Mucosa of gallbladder (tissue), 1 donor: ENCODE measurements at regions not wholly inside any gene's neighbourhood (a gene's known extent, or its start where the extent isn't known, plus 50 kb on each side); places are given as distances from the start of the nearest gene placed in this dataset.
"Not testable (repeated sequence)": the region's sequence is repeated elsewhere in the genome, so short reads cannot be mapped to it uniquely, and the experiment has no call there.

Experiments used
- DNase-seq: peaks from one replicate; pipeline ENCODE4 v3.0.0-alpha.2; 2020; ENCODE audit warnings: low spot score
- donor health status: DM: no; HTN: no; CAD: no.

DNA sequence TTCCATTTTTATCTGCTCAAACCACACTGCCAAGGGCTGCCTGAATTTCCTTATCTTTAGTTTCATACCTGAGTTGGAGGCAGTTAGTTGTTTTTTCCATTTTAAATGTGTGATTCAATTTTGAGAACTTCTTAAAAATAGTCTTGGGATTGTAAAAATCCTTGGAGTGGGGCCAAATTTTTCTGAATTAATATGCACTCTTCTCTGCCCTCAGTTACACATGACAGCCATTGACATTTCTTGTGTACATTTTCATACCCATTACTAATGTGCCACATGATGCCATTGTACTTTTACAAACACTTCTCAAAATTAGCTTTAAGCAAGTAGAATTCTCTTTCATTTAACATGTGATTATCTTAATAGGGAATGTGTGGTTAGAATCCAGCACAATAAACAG, 141.7 kb downstream of the C3orf38 start:
- DNase-seq = no peak

DNA sequence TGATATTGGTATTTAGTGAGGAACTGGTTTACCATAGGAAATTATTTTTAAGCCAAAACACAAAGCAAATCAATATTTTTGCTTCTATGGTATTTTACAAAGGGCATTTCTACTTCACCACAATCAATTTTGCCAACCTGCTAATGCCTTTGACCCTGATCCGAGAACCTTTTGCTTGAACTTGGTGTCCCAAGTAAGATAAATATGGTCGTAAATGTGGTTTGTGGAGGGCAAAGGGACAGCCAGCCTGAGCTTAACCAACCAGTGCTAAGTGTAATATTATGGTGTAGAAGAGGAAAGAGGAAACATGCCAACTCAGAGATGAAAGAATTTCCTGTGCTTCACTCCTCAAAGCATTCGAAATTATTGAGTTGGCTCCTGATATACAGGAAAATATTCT, 148.4 kb downstream of the C3orf38 start:
- DNase-seq = no peak

DNA sequence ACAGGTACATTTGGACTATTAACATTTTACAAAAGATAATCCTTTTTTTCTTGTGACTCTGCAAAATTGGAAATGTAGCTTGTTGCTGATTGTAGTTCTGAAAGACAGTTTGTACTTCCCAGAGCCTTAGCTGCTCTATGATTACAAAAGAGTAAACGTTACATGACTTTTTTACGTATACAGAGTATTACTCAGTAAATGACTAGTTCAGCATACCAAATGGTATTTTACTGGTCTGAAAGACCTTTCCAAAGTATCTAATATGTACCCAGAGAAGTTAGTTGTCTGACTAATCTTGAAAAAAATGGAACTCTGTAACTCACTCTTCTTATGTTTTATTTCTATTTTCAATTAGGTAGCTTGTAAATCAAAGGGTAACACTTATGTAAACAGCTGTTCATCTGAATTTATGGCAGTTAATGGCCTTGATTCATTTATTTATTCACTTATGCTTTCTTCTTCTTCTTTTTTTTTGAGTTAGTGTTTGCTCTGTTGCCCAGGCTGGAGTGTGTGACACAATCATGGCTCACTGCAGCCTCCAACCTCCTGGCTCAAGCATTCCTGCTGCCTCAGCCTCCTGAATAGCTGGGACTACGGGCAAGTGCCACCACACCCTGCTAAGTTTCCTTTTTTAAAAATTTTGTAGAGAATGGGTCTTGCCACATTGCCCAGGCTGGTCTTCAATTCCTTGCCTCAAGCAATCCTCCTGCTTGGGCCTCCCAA, 151.7 kb downstream of the C3orf38 start:
- DNase-seq = no peak

DNA sequence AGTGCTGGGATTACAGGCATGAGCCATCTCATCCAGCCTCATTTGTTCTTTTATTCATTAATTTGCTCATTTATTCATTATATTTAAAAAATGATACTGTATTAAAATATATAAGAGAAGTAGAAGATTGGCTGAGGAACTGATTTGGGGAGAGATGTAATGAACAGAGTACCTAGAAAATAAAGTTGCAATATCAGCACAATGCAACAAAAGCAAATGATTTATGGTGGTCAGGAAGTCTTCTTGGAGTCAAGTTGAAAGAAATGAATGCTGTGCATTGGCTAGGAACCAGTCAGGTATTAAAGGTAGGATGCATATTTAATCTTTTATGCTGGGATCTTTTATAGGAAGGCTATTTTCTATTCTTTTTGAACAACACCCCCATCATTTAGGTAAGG, 152.2 kb downstream of the C3orf38 start:
- DNase-seq = no peak

DNA sequence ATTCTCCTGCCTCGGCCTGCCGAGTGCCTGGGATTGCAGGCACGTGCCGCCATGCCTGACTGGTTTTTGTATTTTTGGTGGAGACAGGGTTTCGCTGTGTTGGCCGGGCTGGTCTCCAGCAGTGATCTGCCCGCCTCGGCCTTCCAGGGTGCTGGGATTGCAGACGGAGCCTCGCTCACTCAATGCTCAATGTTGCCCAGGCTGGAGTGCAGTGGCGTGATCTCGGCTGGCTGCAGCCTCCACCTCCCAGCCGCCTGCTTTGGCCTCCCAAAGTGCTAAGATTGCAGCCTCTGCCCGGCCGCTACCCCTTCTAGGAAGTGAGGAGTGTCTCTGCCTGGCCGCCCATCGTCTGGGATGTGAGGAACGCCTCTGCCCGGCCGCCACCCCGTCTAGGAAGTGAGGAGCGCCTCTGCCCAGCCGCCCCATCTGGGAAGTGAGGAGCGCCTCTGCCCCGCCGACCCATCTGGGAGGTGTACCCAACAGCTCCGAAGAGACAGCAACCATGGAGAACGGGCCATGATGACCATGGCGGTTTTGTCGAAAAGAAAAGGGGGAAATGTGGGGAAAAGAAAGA, 153.7 kb downstream of the C3orf38 start:
- not testable (repeated sequence) for DNase-seq

DNA sequence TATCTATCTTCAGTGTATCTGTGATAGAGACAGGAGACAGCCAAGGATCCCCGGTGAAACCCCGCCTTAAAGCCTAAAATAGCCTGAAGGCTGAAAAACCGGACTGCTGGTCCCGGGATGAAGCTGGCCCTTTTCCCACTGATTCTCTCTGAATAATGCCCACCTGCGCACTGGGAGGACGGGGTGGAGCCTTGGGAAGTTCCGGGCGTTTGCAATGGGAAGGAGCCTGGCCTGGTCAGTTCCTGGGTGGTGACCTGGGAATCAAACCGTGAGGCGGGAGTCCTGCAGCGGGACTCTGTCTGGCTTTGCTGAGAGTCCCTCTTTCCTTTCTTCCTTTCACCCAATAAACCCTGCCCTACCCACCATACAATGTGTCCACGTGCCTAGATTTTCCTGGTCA, 157.9 kb downstream of the C3orf38 start:
- no peak for DNase-seq

DNA sequence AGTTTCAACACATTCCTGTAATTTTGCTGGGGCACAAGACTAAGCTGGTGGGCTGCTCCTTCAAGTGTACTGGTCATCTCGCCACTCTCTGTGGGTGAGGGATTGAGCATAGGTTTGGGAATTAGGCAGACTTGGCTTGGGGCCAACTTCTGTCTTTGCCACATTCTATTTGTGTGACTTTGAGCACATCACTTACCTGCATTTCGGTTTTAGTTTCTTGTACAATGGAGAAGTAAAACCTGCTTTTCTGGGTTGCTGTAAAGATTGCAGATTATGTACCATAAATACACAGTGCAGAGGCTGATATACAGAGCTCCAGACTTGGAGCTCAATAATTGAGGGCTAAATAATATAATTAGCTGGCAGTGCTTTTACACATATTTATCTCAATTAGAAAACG, 162.1 kb downstream of the C3orf38 start:
- DNase-seq = no peak

DNA sequence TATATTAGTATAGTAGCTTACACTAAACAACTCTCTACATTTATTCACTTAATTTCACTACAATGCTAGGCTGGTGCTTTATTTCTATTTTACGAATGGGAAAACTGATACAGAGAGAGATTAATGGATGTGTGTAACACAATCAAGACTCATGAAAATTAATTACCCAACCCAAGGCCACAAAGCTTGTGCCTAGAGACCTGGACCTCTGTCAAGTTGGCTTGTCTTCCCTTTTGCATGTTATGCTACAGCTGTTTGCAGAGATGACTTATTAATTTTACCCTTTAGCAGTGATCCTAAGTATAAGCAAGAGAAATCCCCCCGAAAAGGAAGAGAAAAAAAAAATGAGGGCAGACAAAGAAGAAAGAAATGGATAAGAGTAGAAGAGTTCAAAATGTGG, 162.5 kb downstream of the C3orf38 start:
- no peak for DNase-seq

DNA sequence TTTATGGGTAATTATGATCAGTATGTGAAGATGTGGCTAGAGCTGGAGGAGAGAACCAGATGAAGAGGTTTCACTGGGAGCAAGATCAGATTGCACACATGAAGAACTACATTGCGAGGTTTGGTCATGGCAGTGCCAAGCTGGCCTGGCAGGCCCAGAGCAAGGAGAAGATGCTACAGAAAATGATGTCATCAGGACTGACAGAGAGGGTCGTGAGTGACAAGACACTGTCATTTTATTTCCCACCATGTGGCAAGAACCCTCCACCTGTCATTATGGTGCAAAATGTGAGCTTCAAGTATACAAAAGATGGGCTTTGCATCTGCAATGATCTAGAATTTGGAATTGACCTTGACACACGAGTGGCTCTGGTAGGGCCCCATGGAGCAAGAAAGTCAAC, 168.3 kb downstream of the C3orf38 start:
- no peak for DNase-seq

DNA sequence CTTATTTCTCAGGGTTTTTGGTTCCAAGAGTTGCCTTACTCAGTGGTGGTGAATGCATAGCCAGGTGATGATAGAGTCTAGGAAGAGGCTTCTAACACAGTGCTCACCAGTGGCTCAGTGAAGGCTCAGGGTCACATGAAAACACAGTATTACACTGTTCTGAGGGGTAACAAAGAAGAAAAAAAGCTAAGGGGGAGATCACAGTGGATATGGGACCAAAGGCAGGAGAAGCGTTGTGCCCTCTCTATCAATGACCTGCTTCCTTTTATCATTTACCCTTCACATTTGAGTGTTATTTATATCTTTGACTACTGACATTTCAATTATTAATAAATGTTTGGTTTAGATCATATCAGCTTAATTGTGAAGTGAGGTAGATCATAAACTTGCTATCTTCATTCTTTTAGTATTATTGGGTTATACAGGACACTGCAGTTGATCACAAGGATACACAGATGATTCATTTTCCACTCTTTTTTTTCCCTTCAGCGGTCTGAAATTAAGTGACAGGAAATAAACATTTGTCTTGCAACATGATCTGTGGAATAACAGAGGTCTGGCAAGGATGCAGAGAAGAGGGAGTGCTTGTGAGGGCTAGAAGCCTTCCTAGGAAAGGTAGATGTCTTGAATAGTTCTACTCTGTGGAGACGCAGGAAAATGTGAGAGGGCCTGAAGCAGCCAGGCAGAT, 171.7 kb downstream of the C3orf38 start:
- DNase-seq = no peak

DNA sequence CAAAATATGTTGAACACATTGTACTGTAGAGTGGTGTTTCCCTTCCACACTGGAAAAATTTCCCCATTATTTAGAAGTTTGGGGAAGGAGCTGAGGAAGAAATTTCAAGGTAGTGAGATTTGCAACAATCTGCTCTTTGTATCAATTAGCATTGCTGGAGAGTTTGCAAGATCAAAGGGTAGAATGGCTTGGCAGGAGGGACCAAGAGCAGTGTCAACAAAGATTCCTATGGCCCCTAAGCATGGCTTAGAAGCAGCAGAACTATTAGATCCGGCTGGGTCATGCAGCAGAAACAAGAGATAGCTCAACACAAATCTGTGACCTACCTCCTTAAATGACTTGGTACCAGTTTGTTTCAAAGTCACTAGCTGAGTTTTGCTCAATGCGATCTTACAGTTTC, 175.0 kb downstream of the C3orf38 start:
- no peak for DNase-seq

DNA sequence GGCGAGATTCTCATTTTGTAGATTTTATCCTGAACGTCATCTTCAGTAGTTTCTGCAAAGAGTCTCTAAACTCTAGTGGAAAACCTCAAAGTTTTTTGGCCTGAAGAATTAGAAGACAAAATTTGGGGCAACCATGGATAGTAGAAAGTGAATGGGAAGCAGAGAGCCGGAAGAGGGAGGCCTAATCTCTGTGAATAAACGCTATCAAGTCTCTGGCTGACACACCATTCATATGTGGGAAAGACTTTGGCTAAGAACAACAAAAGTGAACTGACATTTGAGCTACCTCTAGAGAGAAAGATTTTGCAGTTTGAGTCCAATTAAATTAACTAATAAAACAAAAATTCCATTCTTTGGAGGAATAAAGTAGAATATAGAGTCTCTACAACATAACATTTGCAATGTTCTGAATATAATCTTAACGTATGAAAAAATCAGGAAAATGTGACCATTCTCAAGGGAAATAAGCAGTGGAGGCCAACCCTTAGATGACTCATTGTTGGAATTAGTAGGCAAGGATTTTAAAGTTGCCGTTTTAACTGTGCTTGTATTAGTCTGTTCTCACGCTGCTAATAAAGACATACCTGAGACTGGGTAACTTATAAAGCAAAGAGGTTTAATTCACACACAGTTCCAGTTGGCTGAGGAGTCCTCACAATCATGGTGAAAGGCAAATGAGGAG, 184.6 kb downstream of the C3orf38 start:
- no peak for DNase-seq

DNA sequence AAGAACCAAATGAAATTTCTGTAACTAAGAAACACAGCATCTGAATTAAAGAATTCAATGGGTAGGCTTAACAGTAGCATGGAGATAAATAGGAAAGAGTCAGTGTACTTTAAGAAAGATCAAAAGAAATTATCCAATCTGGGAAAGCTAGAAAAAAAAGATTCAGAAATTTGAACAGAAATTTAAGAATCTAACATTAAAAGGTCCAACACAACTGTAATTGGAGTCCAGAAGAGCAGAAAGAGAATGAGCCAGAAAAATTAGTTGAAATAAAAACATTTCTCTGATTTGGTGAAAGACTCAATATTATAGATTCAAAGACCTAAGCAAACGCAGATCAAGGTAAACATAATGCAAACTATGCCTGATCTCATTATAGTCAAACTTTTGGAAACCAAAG, 187.1 kb downstream of the C3orf38 start:
- DNase-seq = no peak

DNA sequence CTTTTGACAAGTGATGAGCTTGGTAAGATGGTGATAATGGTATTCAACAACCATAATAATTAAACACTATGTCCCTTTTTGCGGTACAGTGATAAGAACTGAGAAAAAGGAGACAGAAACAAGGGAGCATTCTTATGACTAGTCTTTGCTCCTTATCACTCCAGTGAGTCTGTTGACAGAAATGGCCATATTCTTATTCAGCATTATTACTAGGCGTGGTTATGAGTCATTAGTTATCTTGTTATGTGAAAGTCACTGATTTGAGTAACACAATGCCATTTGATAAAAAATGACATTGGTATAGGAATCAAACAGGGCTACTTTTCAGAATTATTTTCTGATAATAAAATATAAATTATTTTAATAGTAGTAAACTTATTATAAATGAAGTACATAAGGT, 193.5 kb downstream of the C3orf38 start:
- DNase-seq = no peak

DNA sequence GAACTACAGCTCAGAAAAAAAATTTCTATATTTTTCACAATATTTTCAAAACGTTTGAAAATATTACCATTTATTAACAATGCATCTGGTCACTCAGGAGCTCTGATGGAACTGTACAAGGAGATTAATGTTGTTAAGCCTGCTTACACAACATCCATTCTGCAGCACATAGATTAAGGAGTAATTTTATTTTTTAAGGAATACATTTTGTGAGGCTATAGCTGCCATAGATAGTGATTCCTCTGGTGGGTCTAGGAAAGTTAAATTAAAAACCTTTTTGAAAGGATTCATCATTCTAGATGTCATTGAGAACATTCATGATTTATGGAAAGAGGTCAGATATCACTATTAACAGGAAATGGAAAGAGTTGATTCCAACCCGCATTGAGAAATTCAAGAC, 196.9 kb downstream of the C3orf38 start:
- DNase-seq = no peak

DNA sequence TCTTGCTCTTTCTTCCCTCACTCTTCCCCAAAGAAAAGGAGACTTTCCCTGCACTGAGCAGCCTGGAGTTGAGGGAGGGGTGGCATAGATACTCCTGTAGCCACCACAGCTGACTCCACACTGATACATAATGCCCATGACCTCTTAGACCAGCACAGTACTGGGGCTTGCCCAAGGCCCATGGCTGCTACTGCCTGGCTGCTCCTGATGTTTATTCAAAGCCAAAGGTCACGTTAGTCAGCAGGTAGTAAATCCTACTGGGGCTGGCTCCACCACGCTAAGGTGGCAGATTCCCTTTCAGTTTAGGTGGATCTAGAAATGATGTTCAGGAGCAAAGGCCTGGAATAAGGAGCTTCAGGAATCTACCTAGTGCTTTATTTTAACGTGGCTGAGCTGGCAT, 212.7 kb downstream of the C3orf38 start:
- DNase-seq = no peak

DNA sequence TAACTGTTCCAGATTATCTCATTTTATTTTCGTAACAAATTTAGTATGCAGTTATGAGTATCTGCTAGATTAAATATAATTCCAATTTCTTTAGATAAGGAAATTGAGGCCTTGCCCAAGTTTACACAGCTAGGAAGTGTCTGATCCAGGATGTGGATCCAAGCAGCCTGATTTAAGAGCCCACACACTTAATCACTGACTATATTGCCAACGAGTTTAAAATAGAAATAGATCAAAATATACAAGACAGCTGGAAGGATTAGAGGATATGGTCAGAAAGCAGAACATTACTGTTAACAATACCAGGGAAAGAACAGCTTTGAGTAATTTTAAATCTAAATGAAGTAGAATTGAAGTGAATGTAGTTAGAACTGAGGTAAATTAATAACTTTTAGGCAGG, 215.2 kb downstream of the C3orf38 start:
- no peak for DNase-seq

DNA sequence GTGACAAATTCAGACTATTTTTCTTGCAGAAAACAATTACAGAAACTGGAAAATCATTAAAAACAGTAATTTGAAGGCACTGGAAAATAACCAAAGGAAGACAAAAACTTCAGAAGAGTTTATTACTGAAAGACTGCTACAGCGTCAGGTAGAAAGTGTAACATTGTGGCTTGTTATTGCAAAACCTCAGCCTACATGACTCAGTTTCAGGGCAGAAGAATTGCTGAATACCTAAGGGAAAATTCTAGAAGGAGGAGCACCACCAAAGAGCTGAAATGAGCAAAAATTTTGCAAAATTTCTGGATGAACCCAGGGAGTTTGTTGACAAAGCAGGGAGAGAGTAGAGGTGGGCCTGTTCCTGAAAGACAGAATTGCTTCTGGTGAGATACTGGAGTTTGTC, 219.6 kb downstream of the C3orf38 start:
- DNase-seq = no peak

DNA sequence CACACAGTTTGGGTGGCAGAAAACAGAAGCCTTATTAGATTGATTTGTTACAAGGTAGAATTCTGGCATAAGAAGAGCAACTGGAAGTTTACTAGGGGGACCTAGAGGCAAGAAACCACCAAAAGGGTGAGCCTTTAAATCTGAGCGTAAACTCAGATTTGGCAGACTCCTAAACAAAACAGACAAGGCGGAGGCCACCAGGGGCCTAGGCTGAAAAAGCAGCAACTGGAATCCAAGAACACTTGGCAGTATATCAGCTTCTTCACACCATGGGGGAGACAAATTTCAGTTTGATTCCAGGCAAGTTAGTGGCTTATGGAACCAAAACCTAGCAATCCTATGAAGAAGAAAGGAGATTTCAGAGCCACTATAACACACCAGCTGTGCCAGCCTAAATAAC, 220.0 kb downstream of the C3orf38 start:
- no peak for DNase-seq

DNA sequence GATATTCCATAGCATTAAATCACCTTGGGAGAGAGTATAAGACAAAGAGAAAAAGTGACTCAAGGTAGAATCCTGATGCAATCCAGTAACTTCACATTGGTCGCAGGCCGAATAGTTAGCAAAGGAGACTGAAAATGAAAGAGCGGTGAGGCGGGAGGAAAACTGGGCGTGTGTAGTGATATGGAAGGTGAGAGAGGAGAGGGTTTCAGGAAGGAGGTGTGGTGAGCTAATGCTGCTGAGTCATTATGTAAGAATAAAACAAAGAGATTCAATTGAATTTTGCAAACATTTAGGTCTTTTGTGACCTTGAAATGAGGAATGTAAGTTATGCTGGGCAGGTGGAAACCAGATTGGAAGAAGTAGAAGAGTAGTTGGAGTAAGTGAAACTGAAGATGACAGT, 235.3 kb downstream of the C3orf38 start:
- DNase-seq = no peak

DNA sequence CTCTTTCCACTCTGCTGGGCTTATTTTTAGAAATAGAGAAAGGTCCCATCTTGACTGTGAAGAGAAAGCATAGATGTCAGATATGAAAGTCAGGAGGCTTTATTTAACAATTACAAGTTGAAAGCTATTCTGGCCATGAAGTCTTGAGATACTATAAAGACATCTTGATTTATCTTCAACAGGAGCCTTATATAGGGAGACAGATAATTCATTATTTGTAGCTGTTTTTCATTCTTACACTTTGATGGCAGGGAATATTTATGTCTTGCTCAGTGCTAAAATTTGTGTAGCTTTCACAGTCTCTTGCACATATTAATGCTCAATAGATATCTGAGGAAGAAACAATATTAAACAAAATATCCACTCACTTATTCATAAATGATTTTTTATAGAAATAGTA, 248.8 kb downstream of the C3orf38 start:
- no peak for DNase-seq

DNA sequence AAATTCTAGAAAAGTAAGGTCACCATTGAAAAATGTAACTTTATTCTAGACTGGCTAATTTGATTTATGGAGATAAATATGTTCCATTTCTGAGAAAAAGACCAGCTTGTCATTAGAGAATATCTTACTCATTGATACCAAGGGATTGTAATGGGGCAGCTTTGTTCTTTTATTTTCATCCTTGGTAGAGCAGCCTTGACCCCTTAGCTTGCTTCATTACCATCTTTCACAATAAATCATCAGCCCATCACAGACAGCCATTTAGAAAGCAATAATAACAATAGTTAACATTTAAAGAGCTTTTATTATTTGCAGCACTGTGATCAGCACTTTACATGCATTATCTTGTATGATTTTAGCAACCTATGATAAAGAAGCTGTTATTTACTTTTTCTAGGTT, 253.6 kb downstream of the C3orf38 start:
- DNase-seq = no peak

DNA sequence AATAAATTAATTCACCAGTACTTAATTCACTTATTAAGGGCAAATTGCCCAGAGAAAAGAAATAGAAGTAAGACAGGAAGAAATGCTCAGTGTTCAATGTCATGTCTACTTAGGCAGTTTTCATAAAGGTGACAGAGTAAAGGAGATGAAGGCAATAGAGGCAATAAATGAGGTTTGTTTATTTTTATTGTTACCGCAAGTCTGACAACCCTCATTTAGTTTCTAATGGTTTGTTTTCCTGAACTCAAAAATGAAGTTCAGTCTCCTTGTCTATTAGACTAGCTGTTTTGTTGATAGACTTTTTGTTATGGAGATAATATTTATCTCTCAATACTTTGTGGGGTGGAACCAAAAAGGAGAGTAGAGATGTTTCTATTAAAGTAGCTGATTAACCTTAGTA, 258.3 kb downstream of the C3orf38 start:
- no peak for DNase-seq
